Left ventricle myocardium inferior (tissue), 1 donor: ENCODE measurements at regions not wholly inside any gene's neighbourhood (a gene's known extent, or its start where the extent isn't known, plus 50 kb on each side); places are given as distances from the start of the nearest gene placed in this dataset.

ENCODE experiments used
- DNase-seq: peaks from one replicate; pipeline ENCODE4 v3.0.0-alpha.2; 2020
- H3K27ac ChIP-seq: fragments of 200-600 bp; replicated peaks from 2 replicates; pipeline ENCODE4 v1.8.0; 2021
- H3K27me3 ChIP-seq: fragments of 200-600 bp; 2 replicates; pipeline ENCODE4 v1.8.0; 2021; ENCODE audit warnings: low read depth
- H3K36me3 ChIP-seq: fragments of 200-600 bp; 2 replicates; pipeline ENCODE4 v1.8.0; 2021
- H3K4me1 ChIP-seq: fragments of 200-600 bp; 2 replicates; pipeline ENCODE4 v1.8.0; 2021
- H3K4me3 ChIP-seq: fragments of 200-600 bp; 2 replicates; pipeline ENCODE4 v1.8.0; 2021; ENCODE audit warnings: mild to moderate bottlenecking, moderate library complexity
- H3K9me3 ChIP-seq: fragments of 200-600 bp; replicated peaks from 2 replicates; pipeline ENCODE4 v1.8.0; 2021
- intact Hi-C: fragments of 100-400 bp; cut with micrococcal nuclease; formaldehyde crosslinking; loops from one replicate; pipeline ENCODE4 v1.11.0; 2022
- TF ChIP-seq, protein P1 (sequence below): fragments of 200-600 bp; IDR thresholded peaks from 2 replicates; pipeline ENCODE4 v1.8.0; 2021; ENCODE audit warnings: antibody characterized with exemption, mild to moderate bottlenecking, borderline replicate concordance
- donor health status: DM: no; HTN: yes; CAD: no; lungs with severe emphysema.

GRCh38 chr4:79673898-79674297 is 265.9 kb upstream of the GK2 start:
- TF ChIP-seq, protein P1, sequence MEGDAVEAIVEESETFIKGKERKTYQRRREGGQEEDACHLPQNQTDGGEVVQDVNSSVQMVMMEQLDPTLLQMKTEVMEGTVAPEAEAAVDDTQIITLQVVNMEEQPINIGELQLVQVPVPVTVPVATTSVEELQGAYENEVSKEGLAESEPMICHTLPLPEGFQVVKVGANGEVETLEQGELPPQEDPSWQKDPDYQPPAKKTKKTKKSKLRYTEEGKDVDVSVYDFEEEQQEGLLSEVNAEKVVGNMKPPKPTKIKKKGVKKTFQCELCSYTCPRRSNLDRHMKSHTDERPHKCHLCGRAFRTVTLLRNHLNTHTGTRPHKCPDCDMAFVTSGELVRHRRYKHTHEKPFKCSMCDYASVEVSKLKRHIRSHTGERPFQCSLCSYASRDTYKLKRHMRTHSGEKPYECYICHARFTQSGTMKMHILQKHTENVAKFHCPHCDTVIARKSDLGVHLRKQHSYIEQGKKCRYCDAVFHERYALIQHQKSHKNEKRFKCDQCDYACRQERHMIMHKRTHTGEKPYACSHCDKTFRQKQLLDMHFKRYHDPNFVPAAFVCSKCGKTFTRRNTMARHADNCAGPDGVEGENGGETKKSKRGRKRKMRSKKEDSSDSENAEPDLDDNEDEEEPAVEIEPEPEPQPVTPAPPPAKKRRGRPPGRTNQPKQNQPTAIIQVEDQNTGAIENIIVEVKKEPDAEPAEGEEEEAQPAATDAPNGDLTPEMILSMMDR, result no peak
- H3K27me3 ChIP-seq, result no peaks in the 10 kb centered on the region
- H3K36me3 ChIP-seq, result no peaks in the 10 kb centered on the region
- no peaks in the 10 kb centered on the region for H3K4me1 ChIP-seq
- H3K9me3 ChIP-seq, result peaks cover 48% of the 10 kb centered on the region
- DNase-seq, result no peak
- H3K4me3 ChIP-seq, result no peak overlapping the region
- no peak overlapping the region for H3K27ac ChIP-seq
- intact Hi-C loops, result no loop called here

DNA sequence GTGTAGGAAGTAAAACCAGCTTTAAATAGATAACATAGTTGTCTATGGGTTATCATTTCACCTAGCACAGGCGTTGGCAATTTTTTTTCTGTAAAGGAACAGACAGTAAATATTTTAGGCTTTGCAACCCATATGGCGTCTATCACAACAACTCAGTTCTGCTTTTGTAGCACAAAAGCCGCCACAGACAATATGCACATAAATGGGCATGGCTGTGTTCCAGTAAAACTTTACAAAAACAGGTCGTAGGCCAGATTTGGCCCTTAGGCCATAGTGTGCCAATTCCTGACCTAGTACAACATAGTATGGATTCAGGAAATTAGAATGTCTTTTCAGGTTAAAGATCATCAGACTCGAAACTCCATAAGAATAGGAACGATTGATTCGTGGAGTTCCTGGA is 265.3 kb upstream of the GK2 start:
- TF ChIP-seq, protein P1, result no peak
- Histone ChIP-seq H3K36me3 (no peaks in the 10 kb centered on the region), H3K9me3 (peaks cover 54% of the 10 kb centered on the region), H3K27me3 (no peaks in the 10 kb centered on the region), H3K27ac (no peak overlapping the region), H3K4me3 (no peak overlapping the region), H3K4me1 (no peaks in the 10 kb centered on the region)
- DNase-seq, result no peak
- intact Hi-C loops, result no loop called here

GRCh38 chr4:79666875-79667274 is 258.8 kb upstream of the GK2 start:
- DNase-seq, result no peak
- intact Hi-C loops, result no loop called here
- Histone ChIP-seq H3K36me3 (no peaks in the 10 kb centered on the region), H3K4me1 (no peaks in the 10 kb centered on the region), H3K27me3 (no peaks in the 10 kb centered on the region), H3K4me3 (no peak overlapping the region), H3K9me3 (peaks cover 34% of the 10 kb centered on the region), H3K27ac (no peak overlapping the region)
- TF ChIP-seq, protein P1, result no peak

- DNase-seq, result no peak
- Histone ChIP-seq H3K27ac (no peak overlapping the region), H3K4me1 (no peaks in the 10 kb centered on the region), H3K9me3 (peaks cover 27% of the 10 kb centered on the region), H3K4me3 (no peak overlapping the region), H3K36me3 (no peaks in the 10 kb centered on the region), H3K27me3 (no peaks in the 10 kb centered on the region)
- TF ChIP-seq, protein P1, result no peak
- intact Hi-C loops, result no loop called here
These were observed 258.1 kb upstream of the GK2 start for GRCh38 chr4:79666112-79666511.

- TF ChIP-seq, protein P1, result no peak
- Histone ChIP-seq H3K27ac (no peak overlapping the region), H3K9me3 (peaks cover 14% of the 10 kb centered on the region), H3K4me3 (no peak overlapping the region), H3K36me3 (no peaks in the 10 kb centered on the region), H3K4me1 (no peaks in the 10 kb centered on the region), H3K27me3 (no peaks in the 10 kb centered on the region)
- no peak for DNase-seq
- intact Hi-C loops, result no loop called here
These were observed 255.8 kb upstream of the GK2 start for GRCh38 chr4:79663865-79664264.

- no peaks in the 10 kb centered on the region for H3K4me1 ChIP-seq
- H3K27me3 ChIP-seq, result no peaks in the 10 kb centered on the region
- intact Hi-C loops, result no loop called here
- H3K36me3 ChIP-seq, result no peaks in the 10 kb centered on the region
- no peak for DNase-seq
- H3K9me3 ChIP-seq, result peaks cover 16% of the 10 kb centered on the region
- TF ChIP-seq, protein P1, result no peak
- no peak overlapping the region for H3K4me3 ChIP-seq
- no peak overlapping the region for H3K27ac ChIP-seq
These were observed 255.1 kb upstream of the GK2 start for GRCh38 chr4:79663141-79663540.
